SU-DHL-6 (cell line): ENCODE measurements at regions not wholly inside any gene's neighbourhood (a gene's known extent, or its start where the extent isn't known, plus 50 kb on each side); places are given as distances from the start of the nearest gene placed in this dataset.

Experiments used
- H2AFZ ChIP-seq: fragments of 200-600 bp; sonication (generic); 2 replicates; pipeline ENCODE4 v1.6.1; 2014; ENCODE audit warnings: low read depth, mild to moderate bottlenecking, moderate library complexity, mixed read lengths, antibody characterized with exemption, low read length; ENCODE audit not compliant: severe bottlenecking
- H3F3A ChIP-seq: fragments of 200-600 bp; shearing (Covaris generic); 2 replicates; pipeline ENCODE4 v1.6.0; 2016; ENCODE audit warnings: antibody characterized with exemption, mild to moderate bottlenecking; ENCODE audit not compliant: insufficient read depth
- H3K27ac ChIP-seq: fragments of 200-600 bp; sonication (generic); 2 replicates; pipeline ENCODE4 v1.5.1; 2016; ENCODE audit warnings: low read depth, mild to moderate bottlenecking, low read length, moderate library complexity, mixed read lengths
- H3K27me3 ChIP-seq: fragments of 200-600 bp; sonication (generic), shearing (Covaris generic); 2 replicates; pipeline ENCODE4 v1.6.0; 2014; ENCODE audit warnings: mild to moderate bottlenecking, low read length
- H3K36me3 ChIP-seq: fragments of 200-600 bp; sonication (generic); 2 replicates; pipeline ENCODE4 v1.6.1; 2014; ENCODE audit warnings: mild to moderate bottlenecking, low read length, mixed read lengths
- H3K4me2 ChIP-seq: fragments of 300-600, 200-600 bp; shearing (Covaris generic), sonication (generic); 2 replicates; pipeline ENCODE4 v1.6.0; 2014; ENCODE audit warnings: low read length, low read depth, mild to moderate bottlenecking; ENCODE audit not compliant: poor library complexity, severe bottlenecking
- H3K4me3 ChIP-seq: fragments of 200-600 bp; sonication (generic); 2 replicates; pipeline ENCODE4 v1.5.1; 2014; ENCODE audit warnings: antibody characterized with exemption, low read length, mild to moderate bottlenecking, mixed read lengths; ENCODE audit not compliant: insufficient read depth, poor library complexity, severe bottlenecking
- H3K79me2 ChIP-seq: fragments of 200-600 bp; sonication (generic); 2 replicates; pipeline ENCODE4 v1.6.1; 2014; ENCODE audit warnings: mild to moderate bottlenecking, low read length, moderate library complexity; ENCODE audit not compliant: insufficient read depth
- H3K9ac ChIP-seq: fragments of 200-600 bp; sonication (generic); 2 replicates; pipeline ENCODE4 v1.7.0; 2014; ENCODE audit warnings: mild to moderate bottlenecking, low read length
- H3K9me2 ChIP-seq: fragments of 200-600 bp; sonication (generic); replicated peaks from 2 replicates; pipeline ENCODE4 v1.6.1; 2014; ENCODE audit warnings: low read length; ENCODE audit not compliant: insufficient read depth
- H3K9me3 ChIP-seq: fragments of 200-600 bp; sonication (generic); 2 replicates; pipeline ENCODE4 v1.6.1; 2014; ENCODE audit warnings: low read length, mixed read lengths; ENCODE audit not compliant: insufficient read depth
- H4K20me1 ChIP-seq: fragments of 200-600 bp; sonication (generic); 2 replicates; pipeline ENCODE4 v1.6.1; 2014; ENCODE audit warnings: low read depth, mild to moderate bottlenecking, antibody characterized with exemption, low read length, moderate library complexity, mixed read lengths
- CTCF ChIP-seq: fragments of 200-600 bp; sonication (generic); IDR thresholded peaks from one replicate; pipeline ENCODE4 v1.5.1; 2017; ENCODE audit warnings: antibody characterized with exemption, mild to moderate bottlenecking, low read length, moderate library complexity; ENCODE audit not compliant: insufficient read depth, poor library complexity, severe bottlenecking
- EZH2phosphoT487 ChIP-seq: fragments of 200-600 bp; sonication (generic), shearing (Covaris generic); conservative IDR thresholded peaks from 2 replicates; pipeline ENCODE4 v1.6.1; 2018; ENCODE audit warnings: mild to moderate bottlenecking, antibody characterized with exemption, low read length, moderate library complexity, mixed read lengths

- no peaks in the 10 kb centered on the region for H3F3A ChIP-seq
- H3K9me2 ChIP-seq: no peaks in the 10 kb centered on the region
- no peaks in the 10 kb centered on the region for H3K36me3 ChIP-seq
- no peak overlapping the region for H2AFZ ChIP-seq
- H4K20me1 ChIP-seq: no peaks in the 10 kb centered on the region
- no peak overlapping the region for H3K9ac ChIP-seq
- H3K4me2 ChIP-seq: no peak overlapping the region
- TF ChIP-seq CTCF (no peak), EZH2phosphoT487 (no peak)
- no peaks in the 10 kb centered on the region for H3K27me3 ChIP-seq
- H3K79me2 ChIP-seq: no peaks in the 10 kb centered on the region
- no peak overlapping the region for H3K27ac ChIP-seq
- H3K9me3 ChIP-seq: no peaks in the 10 kb centered on the region
- no peak overlapping the region for H3K4me3 ChIP-seq
Measured at GRCh38 chr3:173253471-173253870, 112.4 kb upstream of the SPATA16 start.

GRCh38 chr3:173249457-173249856 lies 108.4 kb upstream of the SPATA16 start:
- no peak for TF ChIP-seq EZH2phosphoT487
- TF ChIP-seq CTCF: no peak
- no peak overlapping the region for H3K9ac ChIP-seq
- no peaks in the 10 kb centered on the region for H3K9me3 ChIP-seq

GRCh38 chr3:173241727-173242126 lies 100.7 kb upstream of the SPATA16 start:
- Histone ChIP-seq H3K4me3 (no peak overlapping the region), H2AFZ (no peak overlapping the region), H3K36me3 (no peaks in the 10 kb centered on the region), H3K9me3 (no peaks in the 10 kb centered on the region), H3K27ac (no peak overlapping the region), H3K4me2 (no peak overlapping the region), H3K79me2 (no peaks in the 10 kb centered on the region), H4K20me1 (no peaks in the 10 kb centered on the region), H3K27me3 (no peaks in the 10 kb centered on the region), H3F3A (no peaks in the 10 kb centered on the region), H3K9me2 (no peaks in the 10 kb centered on the region), H3K9ac (no peak overlapping the region)
- TF ChIP-seq CTCF (no peak), EZH2phosphoT487 (no peak)

More at GRCh38 chr3:173249457-173249856, 108.4 kb upstream of the SPATA16 start:
- H3K9me2 ChIP-seq: no peaks in the 10 kb centered on the region
- no peak overlapping the region for H3K4me3 ChIP-seq
- H2AFZ ChIP-seq: no peak overlapping the region
- H3K27me3 ChIP-seq: no peaks in the 10 kb centered on the region
- H4K20me1 ChIP-seq: no peaks in the 10 kb centered on the region
- H3K36me3 ChIP-seq: no peaks in the 10 kb centered on the region
- H3K79me2 ChIP-seq: no peaks in the 10 kb centered on the region
- H3K27ac ChIP-seq: no peak overlapping the region
- no peaks in the 10 kb centered on the region for H3F3A ChIP-seq
- no peak overlapping the region for H3K4me2 ChIP-seq
